Embryonic facial prominence (tissue), 1 donor: ENCODE measurements at regions not wholly inside any gene's neighbourhood (a gene's known extent, or its start where the extent isn't known, plus 50 kb on each side); places are given as distances from the start of the nearest gene placed in this dataset.

Experiments
- DNase-seq: peaks from one replicate; pipeline ENCODE4 v3.0.0-alpha.2; 2016; ENCODE audit errors: extremely low spot score

- no peak for DNase-seq
Observed at GRCh38 chr2:16507655-16508489, 157.8 kb downstream of the CYRIA start.

DNA sequence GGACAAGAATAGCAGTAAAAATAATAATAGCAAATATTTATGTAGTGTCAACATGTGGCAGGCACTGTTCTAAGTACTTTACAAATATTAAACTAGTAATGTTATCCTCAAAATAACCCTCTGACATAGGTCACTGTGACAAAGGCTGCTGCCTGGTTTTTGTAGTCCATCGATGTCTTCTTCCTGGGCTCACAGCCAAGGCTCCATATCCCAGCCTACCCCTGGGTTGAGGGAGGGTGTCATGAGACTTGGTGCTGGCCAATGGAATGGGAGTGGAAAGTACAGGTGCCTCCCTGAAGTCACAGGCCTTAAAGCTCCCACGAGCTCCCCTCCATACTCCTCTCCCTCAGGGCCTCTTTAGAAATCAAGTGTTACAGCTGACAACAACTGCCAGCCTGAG is 159.3 kb downstream of the CYRIA start:
- no peak for DNase-seq

DNA sequence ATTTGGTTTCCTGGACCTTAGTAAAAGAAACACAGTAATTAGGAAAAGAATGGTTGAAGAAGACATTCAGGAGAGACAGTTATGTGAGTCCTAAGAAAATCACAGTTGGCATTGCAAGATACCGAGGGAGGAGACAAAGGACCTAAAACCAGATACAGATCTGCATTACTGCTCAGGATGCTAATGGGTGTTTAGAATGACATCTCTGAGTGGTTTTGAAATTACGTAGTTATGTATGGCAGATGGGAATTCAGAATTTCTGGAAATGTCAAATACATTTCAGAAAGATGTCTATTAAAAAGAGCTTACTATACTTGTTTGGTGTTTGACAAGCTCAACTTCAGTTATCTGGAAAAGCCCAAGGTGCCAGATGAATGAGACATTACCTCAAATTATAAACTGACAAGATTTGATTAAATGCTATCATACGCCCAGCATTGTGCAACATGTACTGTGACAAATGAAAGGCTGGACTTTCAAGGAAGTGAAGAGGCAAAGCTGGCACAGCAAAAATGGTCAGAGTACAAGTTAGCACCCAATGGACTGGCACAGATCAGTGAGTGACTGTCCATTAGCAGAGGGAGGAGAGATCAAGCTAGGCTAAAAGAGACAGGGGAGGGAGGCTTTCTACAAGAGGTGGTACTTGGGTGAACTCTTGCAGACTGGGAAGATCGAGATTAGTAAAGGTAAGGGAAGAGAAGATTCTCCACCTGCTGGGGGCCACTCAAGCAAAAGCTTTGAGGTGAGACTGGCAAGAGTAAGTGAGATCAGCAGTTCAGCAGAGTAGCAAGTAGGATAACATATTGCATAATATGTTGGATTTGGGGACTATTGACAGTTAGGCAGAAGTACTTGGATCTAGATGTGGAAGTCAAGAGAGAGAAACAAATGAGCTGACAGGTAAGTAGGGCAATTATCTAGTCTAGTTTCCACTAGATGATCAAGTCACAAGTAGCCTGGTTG is 168.9 kb downstream of the CYRIA start:
- no peak for DNase-seq

DNA sequence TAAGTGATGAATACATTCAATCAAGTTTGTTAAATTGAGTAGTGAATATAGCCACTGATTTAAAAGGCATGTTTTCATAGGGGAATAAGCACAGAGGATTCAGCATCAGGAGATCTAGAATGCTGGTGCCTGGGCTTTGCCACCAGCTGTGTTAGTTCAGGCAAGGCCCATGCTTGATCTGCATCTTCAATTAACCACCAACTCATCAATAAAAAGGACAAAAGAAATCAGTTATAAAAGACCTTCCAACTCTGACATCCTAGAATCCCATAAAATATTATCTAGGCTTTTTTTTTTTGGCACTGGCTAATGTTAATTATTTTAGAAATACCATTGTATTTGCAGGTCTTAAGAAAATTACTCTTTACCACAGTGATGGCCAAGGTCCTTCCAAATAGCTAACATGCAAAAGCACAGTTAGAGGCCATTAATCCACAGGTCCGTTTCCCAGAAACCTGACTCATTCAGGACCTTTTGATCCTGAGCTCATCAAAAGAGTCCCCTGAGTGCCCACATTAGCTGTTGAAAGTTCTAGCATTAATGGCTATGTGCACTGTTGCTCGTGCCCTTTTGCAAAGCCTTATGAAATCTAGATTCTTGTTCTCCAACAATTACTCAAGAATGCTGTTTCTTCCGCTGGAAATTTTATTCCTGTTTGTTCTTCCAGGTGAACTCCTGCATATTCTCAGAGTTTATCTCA is 170.0 kb downstream of the CYRIA start:
- no peak for DNase-seq

DNA sequence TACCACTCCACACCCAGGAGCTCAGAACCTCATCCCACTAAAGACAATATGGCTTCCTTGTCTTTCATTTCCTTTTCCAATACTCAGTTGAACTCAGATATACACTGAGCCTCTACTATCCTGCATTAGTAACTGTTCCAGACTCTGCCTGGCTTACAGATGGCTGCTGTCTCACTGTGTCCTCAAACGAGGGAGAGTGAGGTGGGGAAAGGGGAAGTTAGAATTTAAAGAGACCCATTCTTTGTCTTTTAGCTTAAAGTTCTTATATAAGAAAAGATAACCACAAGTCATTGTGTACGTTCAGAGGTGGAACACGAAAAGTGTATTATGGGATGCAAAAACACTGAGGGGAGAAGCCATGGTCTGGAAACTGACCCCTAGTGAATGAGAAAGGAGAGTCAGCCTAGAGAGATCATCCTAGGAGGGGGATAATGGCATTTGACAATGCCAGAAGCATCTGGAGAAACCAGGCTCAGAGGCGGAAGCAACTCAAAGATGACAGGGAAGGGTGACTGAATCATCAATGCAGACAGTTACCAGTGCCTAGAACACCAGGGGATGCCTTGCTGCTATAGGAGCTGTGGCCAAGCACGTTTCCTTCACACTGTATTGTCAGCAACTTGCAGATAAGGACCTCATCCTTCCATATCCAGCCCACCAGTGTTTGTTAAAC is 170.7 kb downstream of the CYRIA start:
- no peak for DNase-seq

- DNase-seq: no peak
Observed at GRCh38 chr2:16493788-16494187, 171.8 kb downstream of the CYRIA start.

GRCh38 chr2:16487686-16488085 is 177.9 kb downstream of the CYRIA start:
- no peak for DNase-seq

GRCh38 chr2:16485251-16485650 is 180.4 kb downstream of the CYRIA start:
- no peak for DNase-seq

GRCh38 chr2:16482460-16482859 is 183.2 kb downstream of the CYRIA start:
- DNase-seq: no peak

DNA sequence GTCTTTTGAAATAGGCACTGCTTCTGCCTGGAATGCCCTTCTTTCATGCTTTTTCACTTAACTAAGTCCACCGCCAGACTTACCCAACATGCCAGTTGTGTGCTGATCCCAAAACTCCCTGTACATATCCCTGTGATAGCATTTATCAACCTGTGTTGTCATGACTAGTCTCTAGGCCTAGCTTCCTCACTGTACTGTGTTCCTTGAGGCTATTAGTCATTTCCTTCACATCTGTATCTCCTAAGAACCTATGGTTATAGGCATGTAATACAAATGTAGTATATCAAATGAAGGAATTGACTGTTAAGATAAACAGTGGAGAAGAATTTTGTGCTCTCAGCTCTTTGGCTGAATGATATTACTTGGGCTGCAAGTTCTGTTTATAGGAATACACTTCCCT is 184.3 kb downstream of the CYRIA start:
- no peak for DNase-seq

DNA sequence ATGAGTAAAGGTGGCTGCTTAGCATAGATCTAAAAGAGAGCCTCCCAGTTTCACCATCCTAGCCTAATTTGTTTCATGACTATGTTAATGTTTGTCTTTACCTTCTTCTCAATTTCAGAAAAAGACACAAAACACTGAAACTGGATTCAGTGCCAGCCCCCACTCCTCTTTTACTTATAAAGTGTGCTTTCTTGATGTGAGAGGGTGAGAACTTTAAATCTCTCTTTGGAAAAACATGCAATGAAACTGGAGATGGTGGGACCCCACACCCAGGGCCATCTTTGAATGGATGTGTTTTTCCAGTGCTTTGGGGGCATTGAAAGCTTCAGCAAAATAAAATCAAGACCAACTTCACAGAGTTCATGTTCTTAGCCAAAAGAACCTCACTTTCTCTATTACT is 185.9 kb downstream of the CYRIA start:
- DNase-seq: no peak

DNA sequence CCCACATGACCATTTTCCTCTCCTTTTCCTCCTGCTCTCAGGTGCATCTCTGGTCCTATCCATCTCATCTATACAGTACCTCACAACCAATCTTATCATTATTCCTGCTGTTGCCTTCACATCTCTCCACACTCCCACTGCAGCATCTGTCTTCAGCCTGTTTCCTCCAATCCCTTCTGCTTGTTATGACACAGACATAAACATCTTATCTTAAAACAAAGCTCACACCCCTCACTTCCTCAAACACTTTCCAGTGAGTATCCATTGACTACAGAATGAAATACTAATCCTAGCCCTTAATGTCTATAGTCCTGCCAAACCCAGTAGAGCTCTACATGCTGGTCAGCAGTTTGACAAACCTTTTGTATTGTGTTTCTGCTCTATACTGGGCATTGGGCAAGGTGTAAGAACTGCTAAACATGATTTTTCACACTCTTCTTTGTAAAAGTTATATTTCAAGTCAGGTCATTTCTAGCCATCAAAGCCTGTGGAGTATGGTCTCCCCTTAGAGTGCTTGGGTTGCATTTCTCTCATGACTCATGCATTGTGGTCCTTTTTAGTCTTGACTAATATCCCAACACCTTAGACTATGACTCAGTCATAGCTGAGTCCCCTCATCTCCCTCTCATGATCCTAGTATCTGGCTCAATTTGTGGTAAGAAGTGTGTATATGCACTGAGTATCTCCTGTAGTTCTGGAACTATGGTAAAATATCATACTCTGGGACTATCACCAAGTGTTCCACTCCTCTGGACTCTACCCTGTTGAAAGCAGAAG is 187.0 kb downstream of the CYRIA start:
- DNase-seq: no peak

DNA sequence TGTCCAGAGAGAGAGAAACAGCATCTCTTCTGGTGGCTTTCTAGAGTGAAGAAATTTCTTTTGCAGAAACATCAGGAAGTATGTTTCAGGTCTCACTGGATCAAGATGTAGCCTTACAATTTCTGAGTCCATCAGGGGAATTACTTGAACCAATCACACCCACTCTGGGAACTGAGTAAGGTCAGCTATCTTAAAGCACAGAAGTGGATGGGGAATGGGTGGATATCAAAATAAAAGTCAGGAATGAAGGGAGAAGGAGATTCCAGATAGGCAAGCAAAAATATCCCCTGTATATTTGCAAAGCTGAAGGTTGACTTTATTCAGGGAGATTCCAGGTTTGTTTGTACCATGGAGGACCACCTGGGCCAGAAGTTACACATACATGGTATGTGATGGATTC is 188.0 kb downstream of the CYRIA start:
- no peak for DNase-seq

DNA sequence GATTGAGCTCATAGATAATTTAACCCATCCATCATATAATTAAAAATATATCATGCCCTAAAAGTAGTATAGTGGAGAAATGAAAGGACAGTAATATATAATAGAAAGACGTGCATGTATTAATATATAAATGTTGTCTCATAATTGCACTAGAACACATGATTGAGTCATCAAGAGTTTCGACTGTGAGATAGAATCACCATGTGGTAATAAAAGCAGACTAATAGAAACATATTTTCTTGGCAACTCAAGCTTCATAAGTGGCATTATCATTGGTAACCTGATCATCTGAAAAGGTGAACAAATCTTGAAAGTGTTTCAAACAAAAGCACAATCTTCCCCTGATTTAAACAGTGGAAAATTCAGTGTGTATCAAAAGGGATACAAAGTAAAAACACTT is 188.8 kb downstream of the CYRIA start:
- no peak for DNase-seq

DNA sequence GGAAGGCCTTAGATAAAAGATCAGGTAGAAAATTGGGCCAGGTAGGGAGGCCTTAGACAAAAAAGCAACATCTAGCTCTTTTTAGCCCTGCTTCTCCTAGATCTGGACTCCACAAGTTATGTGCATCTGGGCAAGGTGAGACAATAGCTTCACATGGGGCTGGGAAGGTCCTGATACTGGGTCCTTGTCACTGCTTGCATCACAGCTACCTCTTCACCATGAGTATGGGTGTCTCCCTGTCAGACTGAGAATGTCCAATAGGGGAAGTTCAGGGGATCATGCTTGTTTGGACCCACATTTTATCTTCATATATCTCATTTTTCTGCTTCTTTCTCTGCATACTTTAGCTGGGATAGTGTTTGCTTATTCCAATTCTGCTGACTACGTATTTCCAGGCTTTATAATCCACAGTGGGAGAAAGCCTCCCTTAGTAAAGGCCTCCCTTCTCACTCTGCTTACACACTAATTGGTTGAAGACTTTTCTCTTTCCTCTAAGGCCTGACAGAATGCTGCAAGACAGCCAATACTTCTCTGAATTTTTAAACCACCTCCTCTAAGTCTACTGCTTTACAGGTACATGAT is 189.6 kb downstream of the CYRIA start:
- DNase-seq: no peak

GRCh38 chr2:16475586-16475985 is 190.0 kb downstream of the CYRIA start:
- no peak for DNase-seq

- DNase-seq: no peak
Observed at GRCh38 chr2:16473575-16473974, 192.1 kb downstream of the CYRIA start.

DNA sequence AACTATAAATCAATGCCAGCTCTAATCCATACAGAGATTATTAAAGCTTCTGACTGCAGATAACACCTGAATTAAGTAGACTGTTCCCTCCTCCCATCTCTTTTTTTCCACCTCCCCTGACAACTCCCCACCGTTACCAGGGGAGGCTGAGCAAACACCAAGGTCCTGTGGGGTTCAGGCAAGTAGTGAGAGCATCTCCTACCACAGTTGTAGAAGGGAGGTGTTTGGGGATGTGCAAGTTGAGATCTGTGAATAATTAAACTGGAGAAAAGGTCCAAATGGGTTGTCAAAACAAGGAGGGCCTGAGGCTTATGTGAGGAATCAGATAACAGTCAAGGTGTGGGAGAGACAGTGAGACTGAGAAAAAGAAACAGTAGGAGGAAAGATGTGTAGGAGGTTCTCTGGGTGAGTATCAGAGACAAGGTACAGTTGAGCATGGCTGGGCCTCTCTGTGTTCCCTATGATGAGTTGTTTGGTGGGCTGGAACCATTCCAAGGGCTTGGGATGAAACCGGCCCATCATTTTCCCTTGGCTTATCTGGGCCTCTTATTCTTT is 194.6 kb downstream of the CYRIA start:
- DNase-seq: no peak

- DNase-seq: no peak
Observed at GRCh38 chr2:16466821-16467151, 198.8 kb downstream of the CYRIA start.

- no peak for DNase-seq
Observed at GRCh38 chr2:16466133-16466820, 199.4 kb downstream of the CYRIA start.
